ENCODE measurements at regions not wholly inside any gene's neighbourhood (a gene's known extent, or its start where the extent isn't known, plus 50 kb on each side); places are given as distances from the start of the nearest gene placed in this dataset.
"Not testable (repeated sequence)": the region's sequence is repeated elsewhere in the genome, so short reads cannot be mapped to it uniquely, and the experiment has no call there.

- no peak overlapping the region for H3K27ac ChIP-seq (ENCODE audit: low read depth, low read length)
- 34 to 48% (median 47%) methylated on average over 13 of the region's 13 CpGs for WGBS, 3 donors
Observed at GRCh38 chr17:30599428-30600059, 122.3 kb downstream of the GOSR1 start.

GRCh38 chr17:30597776-30598288 lies 120.6 kb downstream of the GOSR1 start:
- 82 to 86% (median 85%) methylated on average over 4 of the region's 4 CpGs for WGBS, 3 donors
- H3K27ac ChIP-seq (ENCODE audit: low read depth, low read length), result no peak overlapping the region

- 92 to 97% (median 95%) methylated on average over 5 to 6 of the region's 8 CpGs for WGBS, 3 donors
- not testable (repeated sequence) for H3K27ac ChIP-seq (ENCODE audit: low read depth, low read length)
Observed at GRCh38 chr17:30596948-30597775, 120.0 kb downstream of the GOSR1 start.

- WGBS, 3 donors, result 88 to 93% (median 92%) methylated on average over 9 to 10 of the region's 10 CpGs
- H3K27ac ChIP-seq (ENCODE audit: low read depth, low read length), result not testable (repeated sequence)
Observed at GRCh38 chr17:30594953-30595371, 117.8 kb downstream of the GOSR1 start.

DNA sequence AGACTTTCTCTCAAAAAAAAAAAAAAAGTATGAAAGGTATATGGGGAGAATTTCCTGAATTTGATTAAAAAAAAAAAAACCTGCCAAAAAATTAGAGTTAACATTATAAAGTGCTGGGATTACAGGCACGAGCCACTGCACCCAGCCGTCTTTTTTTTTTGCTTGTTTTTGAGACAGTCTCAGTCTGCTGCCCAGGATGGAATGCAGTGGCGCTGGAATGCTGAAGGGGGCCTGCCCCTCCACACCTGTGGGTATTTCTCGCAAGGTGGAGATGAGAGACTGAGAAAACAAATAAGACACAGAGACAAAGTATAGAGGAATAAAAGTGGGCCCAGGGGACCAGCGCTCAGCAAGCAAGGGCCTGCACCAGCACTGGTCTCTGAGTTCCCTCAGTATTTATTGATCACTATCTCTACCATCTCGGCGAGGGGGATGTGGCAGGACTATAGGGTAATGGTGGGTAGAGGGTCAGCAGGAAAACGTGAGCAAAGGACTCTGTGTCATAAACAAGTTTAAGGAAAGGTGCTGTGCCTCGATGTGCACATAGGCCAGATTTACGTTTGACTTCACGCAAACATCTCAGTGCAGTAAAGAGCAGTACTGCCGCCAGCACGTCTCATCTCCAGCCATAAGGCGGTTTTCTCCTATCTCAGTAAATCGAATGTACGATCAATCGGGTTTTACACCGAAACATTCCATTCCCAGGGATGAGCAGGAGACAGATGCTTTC lies 117.2 kb downstream of the GOSR1 start:
- no peak overlapping the region for H3K27ac ChIP-seq (ENCODE audit: low read depth, low read length)
- 77 to 86% (median 82%) methylated on average over 18 of the region's 18 CpGs for WGBS, 3 donors

GRCh38 chr17:30590081-30590733 lies 113.0 kb downstream of the GOSR1 start:
- no peak overlapping the region for H3K27ac ChIP-seq (ENCODE audit: low read depth, low read length)
- WGBS, 3 donors, result 74 to 82% (median 77%) methylated on average over 3 of the region's 3 CpGs

GRCh38 chr17:30589431-30589830 lies 112.2 kb downstream of the GOSR1 start:
- no peak overlapping the region for H3K27ac ChIP-seq (ENCODE audit: low read depth, low read length)
- 94 to 97% (median 96%) methylated on average over 1 of the region's 1 CpG for WGBS, 3 donors

- WGBS, 3 donors, result 74 to 92% (median 89%) methylated on average over 7 of the region's 7 CpGs
- no peak overlapping the region for H3K27ac ChIP-seq (ENCODE audit: low read depth, low read length)
Observed at GRCh38 chr17:30588798-30589247, 111.6 kb downstream of the GOSR1 start.

GRCh38 chr17:30586818-30587595 lies 109.8 kb downstream of the GOSR1 start:
- WGBS, 3 donors, result 93 to 98% (median 95%) methylated on average over 5 of the region's 5 CpGs

DNA sequence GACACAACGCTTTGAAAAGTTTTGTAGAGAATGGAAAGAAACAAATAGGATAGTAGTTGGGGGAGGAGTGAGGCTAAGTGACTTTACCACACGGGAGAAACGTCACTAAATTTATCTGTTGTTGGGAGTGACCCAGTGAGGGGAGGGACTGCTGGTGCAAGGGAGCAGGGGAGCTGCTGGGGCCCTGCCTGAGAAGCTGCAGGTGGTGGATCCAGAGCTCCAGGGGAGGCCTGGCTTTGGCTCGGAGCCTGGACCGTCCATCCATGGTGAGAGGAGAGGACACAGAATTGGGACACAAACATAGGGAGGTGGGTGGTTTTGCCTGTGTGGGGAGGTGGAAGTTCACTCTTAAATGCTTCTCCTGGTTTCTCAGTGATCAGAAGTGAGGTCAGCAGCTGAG lies 107.6 kb downstream of the GOSR1 start:
- 53 to 69% (median 56%) methylated on average over 5 of the region's 5 CpGs for WGBS, 3 donors
- H3K27ac ChIP-seq (ENCODE audit: low read depth, low read length), result no peak overlapping the region

More at GRCh38 chr17:30586818-30587595, 109.8 kb downstream of the GOSR1 start:
- H3K27ac ChIP-seq (ENCODE audit: low read depth, low read length), result no peak overlapping the region

- no peak overlapping the region for H3K27ac ChIP-seq (ENCODE audit: low read depth, low read length)
- WGBS, 3 donors, result 85 to 96% (median 95%) methylated on average over 2 of the region's 2 CpGs
Observed at GRCh38 chr17:30580916-30581315, 103.7 kb downstream of the GOSR1 start.

- H3K27ac ChIP-seq (ENCODE audit: low read depth, low read length), result no peak overlapping the region
- WGBS, 3 donors, result 77 to 82% (median 81%) methylated on average over 5 of the region's 5 CpGs
Observed at GRCh38 chr17:30579610-30580315, 102.6 kb downstream of the GOSR1 start.

- H3K27ac ChIP-seq (ENCODE audit: low read depth, low read length), result not testable (repeated sequence)
- 77 to 90% (median 86%) methylated on average over 9 of the region's 9 CpGs for WGBS, 3 donors
Observed at GRCh38 chr17:30578015-30578717, 101.0 kb downstream of the GOSR1 start.

All from adipose tissue (tissue), 3 donors.